ENCODE measurements at regions not wholly inside any gene's neighbourhood (a gene's known extent, or its start where the extent isn't known, plus 50 kb on each side); places are given as distances from the start of the nearest gene placed in this dataset.
"Not testable (repeated sequence)": the region's sequence is repeated elsewhere in the genome, so short reads cannot be mapped to it uniquely, and the experiment has no call there.

- no peak for FAIRE-seq
Measured at GRCh38 chr6:76633259-76633658, 560.8 kb upstream of the IMPG1 start.

DNA sequence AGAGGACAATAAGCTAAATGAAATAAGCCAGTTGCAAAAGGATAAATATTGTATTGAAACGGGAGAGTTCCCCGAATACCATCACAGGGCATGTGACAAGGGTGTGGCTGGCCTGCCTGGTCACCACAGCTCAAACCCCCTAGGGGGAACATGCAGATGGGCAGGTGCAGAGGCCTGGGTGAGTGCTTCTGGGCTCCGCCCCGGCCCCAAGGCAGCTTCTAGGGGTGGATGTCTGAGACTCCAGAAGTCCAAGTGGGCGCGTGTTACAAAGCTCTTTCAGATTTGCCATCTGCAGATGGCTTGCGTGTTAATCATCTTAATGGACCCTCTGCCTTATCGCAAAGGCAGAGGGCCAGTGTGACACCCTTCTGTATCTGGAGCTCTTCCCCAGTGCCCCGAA lies 559.2 kb upstream of the IMPG1 start:
- no peak for FAIRE-seq

- FAIRE-seq, result no peak
Measured at GRCh38 chr6:76615395-76615794, 542.9 kb upstream of the IMPG1 start.

- FAIRE-seq, result no peak
Measured at GRCh38 chr6:76612954-76613353, 540.5 kb upstream of the IMPG1 start.

DNA sequence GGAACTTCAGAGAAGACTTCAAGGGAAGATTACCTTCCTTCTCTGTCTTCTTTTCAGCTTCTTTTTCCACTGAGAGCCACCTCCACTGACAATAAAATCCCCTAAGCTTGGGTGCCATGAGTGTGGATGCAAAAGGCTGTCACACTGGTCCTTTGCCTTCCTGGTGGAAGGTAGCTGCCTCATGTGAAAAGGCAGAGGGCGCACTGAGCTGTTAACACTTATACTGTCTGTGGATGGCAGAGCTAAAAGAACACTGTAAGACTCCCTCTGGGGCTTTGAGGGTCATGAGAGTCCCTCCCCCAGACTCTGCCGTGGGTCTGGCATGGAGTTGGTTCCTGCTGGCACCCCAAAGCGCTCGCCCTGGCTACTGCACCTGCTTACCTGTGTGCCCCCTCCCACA lies 536.7 kb upstream of the IMPG1 start:
- no peak for FAIRE-seq

DNA sequence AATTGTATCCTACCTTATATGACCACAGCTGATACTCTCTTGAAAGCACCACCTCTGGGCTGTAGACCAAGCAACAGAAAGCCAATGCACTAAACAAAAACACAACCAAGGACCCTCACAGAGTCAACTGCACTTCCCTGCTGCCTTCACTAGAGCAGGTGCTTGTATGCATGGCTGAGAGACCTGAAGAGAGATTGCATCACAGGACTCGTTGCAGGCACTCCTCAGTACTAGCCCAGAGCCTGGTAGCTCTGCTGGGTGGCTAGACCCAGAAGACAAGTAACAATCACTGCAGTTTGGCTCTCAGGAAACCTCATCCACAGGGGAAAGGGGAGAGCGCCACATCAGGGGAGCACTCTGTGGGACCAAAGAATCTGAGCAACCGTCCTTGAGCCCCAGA lies 521.6 kb upstream of the IMPG1 start:
- FAIRE-seq, result no peak

DNA sequence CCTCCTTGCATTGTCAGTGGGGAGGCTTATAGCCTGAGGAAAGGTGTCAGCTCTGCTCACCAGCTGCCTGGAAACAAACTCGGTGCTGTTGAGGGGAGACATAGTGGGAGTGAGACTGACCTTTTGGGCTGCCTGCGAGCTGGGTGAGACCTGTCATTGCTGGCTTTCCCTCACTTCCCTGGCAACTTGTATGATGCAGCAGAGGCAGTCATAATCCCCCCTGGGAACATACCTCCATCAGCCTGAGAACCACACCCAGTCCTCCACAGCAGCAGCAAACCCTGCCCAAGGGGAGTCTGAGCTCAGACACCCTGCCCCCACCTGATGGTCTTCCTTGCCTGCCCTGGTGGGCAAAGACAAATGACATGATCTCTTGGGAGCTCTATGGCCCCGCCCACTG lies 521.2 kb upstream of the IMPG1 start:
- FAIRE-seq, result no peak

GRCh38 chr6:76592566-76592965 lies 520.1 kb upstream of the IMPG1 start:
- no peak for FAIRE-seq

DNA sequence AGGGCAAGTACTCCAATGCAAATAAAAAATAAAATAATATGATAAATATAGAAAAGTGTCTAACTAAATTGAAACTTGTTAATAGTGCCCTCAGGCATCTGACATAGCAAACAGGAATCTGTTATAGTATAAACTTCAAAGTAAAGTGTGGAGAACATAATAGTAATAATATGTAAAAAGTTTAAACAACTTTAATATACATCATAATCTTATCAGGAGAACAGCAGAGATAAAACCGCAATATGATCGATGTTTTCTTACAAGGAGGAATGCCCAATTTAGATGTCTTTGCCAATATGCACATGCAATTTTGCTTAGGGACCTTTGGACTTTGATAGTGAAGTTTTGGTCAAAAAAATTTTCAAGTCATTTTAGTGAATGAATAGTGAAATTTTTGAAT lies 514.8 kb upstream of the IMPG1 start:
- FAIRE-seq, result no peak

DNA sequence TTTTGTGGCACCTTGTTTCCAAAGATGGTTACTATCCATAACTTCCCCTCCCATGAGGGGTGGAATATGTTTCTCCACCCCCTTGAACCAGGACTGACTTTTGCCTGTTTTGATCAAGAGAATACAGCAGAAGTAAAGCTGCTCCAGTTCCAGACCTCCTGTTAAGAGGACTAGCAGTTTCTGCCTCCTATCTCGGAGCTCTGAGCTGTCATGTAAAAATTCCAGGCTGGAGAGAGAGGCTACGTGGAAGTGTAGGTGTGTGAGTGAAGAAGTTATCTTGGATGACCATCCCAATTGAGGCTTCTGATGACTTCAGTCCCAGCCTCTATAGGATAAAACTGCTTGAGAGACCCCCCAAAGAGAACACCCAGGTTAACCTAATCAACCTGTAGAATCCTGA lies 511.7 kb upstream of the IMPG1 start:
- no peak for FAIRE-seq

GRCh38 chr6:76578746-76579145 lies 506.3 kb upstream of the IMPG1 start:
- no peak for FAIRE-seq

GRCh38 chr6:76574746-76575145 lies 502.3 kb upstream of the IMPG1 start:
- no peak for FAIRE-seq

DNA sequence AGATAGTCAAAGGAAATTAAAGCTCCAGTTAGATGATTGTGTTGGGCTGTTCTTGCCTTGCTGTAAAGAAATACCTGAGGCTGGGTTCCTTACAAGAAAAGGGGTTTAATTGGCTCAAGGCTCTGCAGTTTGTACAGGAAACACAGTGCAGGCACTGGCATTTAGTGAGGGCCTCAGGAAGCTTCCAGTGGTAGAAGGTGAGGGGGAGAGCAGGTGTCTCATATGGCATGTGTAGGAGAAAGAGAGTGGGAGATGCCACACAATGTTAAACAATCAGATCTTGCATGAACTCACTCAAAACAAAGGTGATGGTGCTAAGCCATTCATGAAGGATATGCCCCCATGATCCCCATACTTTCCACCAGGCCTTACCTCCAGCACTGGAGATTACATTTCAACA lies 493.5 kb upstream of the IMPG1 start:
- no peak for FAIRE-seq

GRCh38 chr6:76562371-76562770 lies 489.9 kb upstream of the IMPG1 start:
- FAIRE-seq, result not testable (repeated sequence)

GRCh38 chr6:76560851-76561755 lies 488.6 kb upstream of the IMPG1 start:
- FAIRE-seq, result not testable (repeated sequence)

DNA sequence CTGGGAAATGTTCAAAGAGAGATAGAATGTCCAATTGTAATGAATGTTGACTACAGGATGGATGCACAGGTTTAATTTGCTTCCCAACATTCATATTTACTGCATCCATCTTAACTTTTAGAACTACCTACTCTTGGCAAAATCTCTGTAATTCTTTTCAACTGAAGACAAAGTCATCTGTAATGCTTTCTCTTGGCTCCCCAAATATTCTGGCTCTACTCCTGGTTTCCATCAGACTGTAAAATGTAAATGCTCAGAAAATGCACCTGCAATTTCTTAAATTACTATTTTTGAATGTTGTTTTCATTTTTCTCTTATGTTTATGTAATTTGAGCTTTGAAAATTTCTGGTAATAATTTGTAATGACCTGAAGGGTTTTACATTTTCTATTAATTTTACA lies 480.8 kb upstream of the IMPG1 start:
- no peak for FAIRE-seq

GRCh38 chr6:76552268-76552667 lies 479.8 kb upstream of the IMPG1 start:
- FAIRE-seq, result no peak

- FAIRE-seq, result no peak
Measured at GRCh38 chr6:76533661-76534060, 461.2 kb upstream of the IMPG1 start.

DNA sequence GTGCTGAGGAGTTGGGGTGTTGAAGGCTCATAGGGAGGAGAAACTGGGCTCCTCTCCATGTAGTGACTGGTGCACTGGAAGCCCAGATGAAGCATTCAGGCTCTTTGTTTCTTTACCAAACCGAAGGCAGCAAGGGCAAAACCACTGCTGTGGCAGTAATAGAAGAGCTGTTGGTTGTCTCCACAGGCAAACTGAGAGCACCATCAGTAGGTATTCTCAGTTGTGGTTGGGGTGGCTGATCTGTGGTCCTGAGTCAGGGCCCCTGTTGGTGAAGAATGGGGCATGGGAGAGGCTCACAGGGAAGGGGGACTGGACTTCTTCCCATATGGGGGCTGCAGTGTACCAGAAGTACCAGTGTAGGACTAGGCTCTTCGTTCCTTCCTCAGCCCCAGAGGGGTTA lies 460.2 kb upstream of the IMPG1 start:
- no peak for FAIRE-seq

- FAIRE-seq, result no peak
Measured at GRCh38 chr6:76518443-76518842, 446.0 kb upstream of the IMPG1 start.

DNA sequence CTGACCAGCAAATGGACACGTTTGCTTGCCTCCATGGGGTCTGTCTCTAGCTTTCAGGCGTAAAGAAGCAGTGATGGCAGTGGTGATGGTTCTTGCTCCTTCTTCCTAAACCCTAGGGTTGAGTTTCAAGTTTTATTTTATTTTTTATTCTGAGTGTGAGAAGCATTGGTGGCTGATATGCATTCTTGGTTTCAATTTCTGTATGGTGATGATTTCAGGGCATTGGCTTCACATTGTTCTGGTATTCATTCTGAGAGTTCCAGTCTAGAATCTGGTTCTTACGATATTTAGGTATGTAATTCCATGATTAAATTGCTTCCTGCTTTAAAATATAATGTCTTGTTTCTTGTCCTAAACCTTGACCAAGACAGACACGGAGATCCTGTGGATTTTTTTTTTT lies 444.5 kb upstream of the IMPG1 start:
- no peak for FAIRE-seq

DNA sequence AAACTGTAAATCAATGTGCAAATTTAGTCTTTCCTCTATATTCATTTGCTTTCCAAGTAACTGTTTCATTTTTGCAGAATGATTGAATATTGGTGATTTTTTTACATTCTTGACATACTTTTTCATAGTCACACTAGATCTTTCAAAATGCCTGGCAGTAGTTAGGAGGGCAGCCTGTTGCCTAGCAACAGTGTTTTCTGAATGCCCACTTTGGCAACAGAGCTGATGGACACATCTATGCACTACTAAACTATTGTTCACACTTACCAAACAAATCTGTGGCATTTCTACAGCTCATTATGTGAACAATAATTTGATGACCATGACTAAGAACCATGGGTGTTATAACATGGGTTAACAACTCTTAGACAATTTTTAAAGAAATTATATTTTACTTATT lies 438.0 kb upstream of the IMPG1 start:
- FAIRE-seq, result no peak

DNA sequence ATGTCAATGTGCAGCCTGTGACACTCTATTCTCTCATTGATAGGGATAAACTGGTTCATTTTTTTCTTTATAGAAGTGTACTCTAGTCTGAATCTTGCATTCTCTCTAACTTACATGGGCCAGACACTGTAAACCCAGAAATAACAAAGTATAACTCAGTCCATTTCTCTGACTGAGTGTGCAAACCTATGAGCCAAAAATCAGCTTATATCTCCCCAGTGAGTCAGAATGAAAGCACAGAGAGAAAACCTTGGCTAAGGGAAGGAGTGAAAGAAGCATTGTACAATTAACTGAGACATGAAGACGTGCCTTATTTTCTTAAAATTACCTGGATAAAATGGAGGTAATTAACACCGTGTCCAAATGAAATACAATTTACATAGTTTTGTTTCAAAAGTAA lies 436.9 kb upstream of the IMPG1 start:
- no peak for FAIRE-seq

GRCh38 chr6:76506808-76507207 lies 434.3 kb upstream of the IMPG1 start:
- FAIRE-seq, result no peak

GRCh38 chr6:76495909-76496308 lies 423.4 kb upstream of the IMPG1 start:
- FAIRE-seq, result no peak
